Small intestine (tissue), 7 donors: ENCODE measurements at regions not wholly inside any gene's neighbourhood (a gene's known extent, or its start where the extent isn't known, plus 50 kb on each side); places are given as distances from the start of the nearest gene placed in this dataset.
"Not testable (repeated sequence)": the region's sequence is repeated elsewhere in the genome, so short reads cannot be mapped to it uniquely, and the experiment has no call there.

ENCODE experiments used
- DNase-seq, 2 donors: peaks; one replicate each; pipeline versions ENCODE4 v3.0.0 to v3.0.0-alpha.2; 2013
- FAIRE-seq: peaks from 2 replicates; lab custom pipeline; 2012; peaks lifted over from hg19 to GRCh38; lab: Jason Lieb, UNC
- H3K27ac ChIP-seq, 3 donors: one replicate each; pipeline ENCODE4 v1.5.1; 2013; ENCODE audit warnings: low read length in 2 of 3, mild to moderate bottlenecking in 2 of 3, control low read depth in 1 of 3, inconsistent platforms in 1 of 3, low read depth in 1 of 3, moderate library complexity in 1 of 3
- H3K27me3 ChIP-seq, 3 donors: one replicate each; pipeline ENCODE4 v1.6.1; 2013; ENCODE audit warnings: low read length in 3 of 3, inconsistent platforms in 1 of 3; ENCODE audit not compliant: control insufficient read depth in 3 of 3, insufficient read depth in 3 of 3
- H3K36me3 ChIP-seq, 3 donors: one replicate each; pipeline ENCODE4 v1.6.1; 2013; ENCODE audit warnings: low read length in 3 of 3, inconsistent platforms in 1 of 3, low read depth in 1 of 3, mild to moderate bottlenecking in 1 of 3, moderate library complexity in 1 of 3; ENCODE audit not compliant: control insufficient read depth in 3 of 3, insufficient read depth in 2 of 3
- H3K4me1 ChIP-seq, 3 donors: one replicate each; pipeline ENCODE4 v1.6.1; 2013; ENCODE audit warnings: low read length in 2 of 3, inconsistent platforms in 1 of 3, low read depth in 1 of 3, mild to moderate bottlenecking in 1 of 3, moderate library complexity in 1 of 3; ENCODE audit not compliant: control insufficient read depth in 3 of 3, insufficient read depth in 2 of 3
- H3K4me3 ChIP-seq, 3 donors: one replicate each; pipeline ENCODE4 v1.5.1; 2013; ENCODE audit warnings: low read length in 3 of 3, control low read depth in 1 of 3, inconsistent platforms in 1 of 3, low read depth in 1 of 3, mild to moderate bottlenecking in 1 of 3, moderate library complexity in 1 of 3
- H3K9me3 ChIP-seq, 2 donors: one replicate each; pipeline ENCODE4 v1.6.1; 2013; ENCODE audit warnings: low read depth in 1 of 2, low read length in 1 of 2; ENCODE audit not compliant: control insufficient read depth in 2 of 2, insufficient read depth in 1 of 2
- WGBS, 3 donors: extraction: QIAGEN DNeasy Blood & Tissue Kit; methylation state at CpG; one replicate each; pipeline ENCODE4 v1.1.7; 2013; 5-methylcytosine and 5-hydroxymethylcytosine counted together
- donor health status: healthy with polysubstance abuse.
- donor health status: control.
- donor health status: control.
- donor health status: Bipolar disorder and iron deficiency.
- donor health status: healthy.

- Histone ChIP-seq H3K27me3 (no peaks in the 10 kb centered on the region), H3K4me1 (no peaks in the 10 kb centered on the region), H3K27ac (no peak overlapping the region), H3K9me3 (peaks cover 0 to 7% of the 10 kb centered on the region in 2 donors), H3K36me3 (no peaks in the 10 kb centered on the region), H3K4me3 (no peak overlapping the region)
- FAIRE-seq, result no peak
- no peak for DNase-seq
- 85 to 89% (median 87%) methylated on average over 3 of the region's 3 CpGs for WGBS, 3 donors
Measured at GRCh38 chr4:138485498-138485897, 243.3 kb upstream of the SLC7A11 start.

DNA sequence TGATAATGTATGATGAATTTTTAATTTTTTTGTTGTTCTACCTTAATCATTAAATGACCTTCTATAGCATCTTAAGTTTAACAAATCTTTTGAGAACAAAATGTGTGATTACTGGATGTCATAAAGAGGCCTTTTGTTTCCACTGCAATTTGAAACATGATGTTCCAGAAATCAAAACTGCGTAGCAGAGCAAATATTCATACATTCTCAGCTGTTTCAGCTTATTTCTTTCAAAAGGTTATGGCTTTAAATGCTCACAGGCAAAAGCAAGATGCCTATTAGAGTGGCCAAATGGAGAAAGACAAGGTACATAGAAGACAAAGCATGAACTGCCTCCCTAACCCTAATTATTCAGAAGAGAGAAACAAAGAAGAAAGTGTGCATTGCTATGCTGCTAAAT, 233.0 kb upstream of the SLC7A11 start:
- no peak overlapping the region for H3K27ac ChIP-seq
- FAIRE-seq, result no peak

GRCh38 chr4:138473339-138473738, 231.2 kb upstream of the SLC7A11 start:
- no peaks in the 10 kb centered on the region for H3K9me3 ChIP-seq
- H3K27me3 ChIP-seq, result no peaks in the 10 kb centered on the region
- WGBS, 3 donors, result 84 to 92% (median 90%) methylated on average over 4 of the region's 4 CpGs
- H3K36me3 ChIP-seq, result no peaks in the 10 kb centered on the region
- H3K4me1 ChIP-seq, result no peaks in the 10 kb centered on the region
- no peak overlapping the region for H3K4me3 ChIP-seq
- no peak for DNase-seq
- no peak overlapping the region for H3K27ac ChIP-seq
- FAIRE-seq, result no peak

More for the DNA sequence above, 233.0 kb upstream of the SLC7A11 start:
- no peaks in the 10 kb centered on the region for H3K4me1 ChIP-seq
- H3K4me3 ChIP-seq, result no peak overlapping the region
- no peak for DNase-seq
- no peaks in the 10 kb centered on the region for H3K9me3 ChIP-seq
- H3K27me3 ChIP-seq, result no peaks in the 10 kb centered on the region
- WGBS, 3 donors, result 79 to 95% (median 87%) methylated on average over 1 of the region's 1 CpG
- no peaks in the 10 kb centered on the region for H3K36me3 ChIP-seq

GRCh38 chr4:138460477-138461414, 218.6 kb upstream of the SLC7A11 start:
- H3K4me1 ChIP-seq, result peaks cover 0 to 3% (median 0%) of the 10 kb centered on the region in 3 donors
- peak overlapping the region in 2 of 3 donors; percentile 54 to 61 for H3K27ac ChIP-seq
- no peak overlapping the region for H3K4me3 ChIP-seq
- no peaks in the 10 kb centered on the region for H3K36me3 ChIP-seq
- 15 to 57% (median 30%) methylated on average over 6 of the region's 6 CpGs for WGBS, 3 donors
- H3K27me3 ChIP-seq, result no peaks in the 10 kb centered on the region
- H3K9me3 ChIP-seq, result no peaks in the 10 kb centered on the region
- FAIRE-seq, result no peak
- DNase-seq, result peak; percentile 68 to 71

- FAIRE-seq (no peak), DNase-seq (no peak)
- no peak overlapping the region for H3K4me3 ChIP-seq
- no peak overlapping the region for H3K27ac ChIP-seq
- WGBS, 3 donors, result 89 to 93% (median 92%) methylated on average over 3 of the region's 3 CpGs
- no peaks in the 10 kb centered on the region for H3K27me3 ChIP-seq
- peaks cover 0 to 3% (median 0%) of the 10 kb centered on the region in 3 donors for H3K4me1 ChIP-seq
- H3K9me3 ChIP-seq, result no peaks in the 10 kb centered on the region
- no peaks in the 10 kb centered on the region for H3K36me3 ChIP-seq
Measured at GRCh38 chr4:138458751-138459150, 216.6 kb upstream of the SLC7A11 start.

DNA sequence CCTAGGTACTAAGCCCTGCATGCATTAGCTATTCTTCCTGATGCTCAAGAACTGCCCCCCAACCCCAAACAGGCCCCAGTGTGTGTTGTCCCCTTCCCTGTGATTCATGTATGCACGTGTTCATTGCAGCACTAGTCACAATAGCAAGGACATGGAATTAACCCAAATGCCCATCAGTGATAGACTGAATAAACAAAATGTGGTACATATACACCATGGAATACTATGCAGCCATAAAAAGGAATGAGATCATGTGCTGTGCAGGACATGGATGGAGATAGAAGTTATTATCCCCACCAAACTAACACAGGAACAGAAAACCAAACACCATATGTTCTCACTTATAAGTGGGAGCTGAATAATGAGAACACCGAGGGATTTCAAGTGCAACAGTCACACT, 214.2 kb upstream of the SLC7A11 start:
- H3K4me3 ChIP-seq, FAIRE-seq, H3K9me3 ChIP-seq, H3K27ac ChIP-seq, DNase-seq, H3K27me3 ChIP-seq, H3K36me3 ChIP-seq, H3K4me1 ChIP-seq: not testable (repeated sequence)
- 85 to 90% (median 88%) methylated on average over 2 of the region's 2 CpGs for whole genome bisulfite sequencing, 3 donors

DNA sequence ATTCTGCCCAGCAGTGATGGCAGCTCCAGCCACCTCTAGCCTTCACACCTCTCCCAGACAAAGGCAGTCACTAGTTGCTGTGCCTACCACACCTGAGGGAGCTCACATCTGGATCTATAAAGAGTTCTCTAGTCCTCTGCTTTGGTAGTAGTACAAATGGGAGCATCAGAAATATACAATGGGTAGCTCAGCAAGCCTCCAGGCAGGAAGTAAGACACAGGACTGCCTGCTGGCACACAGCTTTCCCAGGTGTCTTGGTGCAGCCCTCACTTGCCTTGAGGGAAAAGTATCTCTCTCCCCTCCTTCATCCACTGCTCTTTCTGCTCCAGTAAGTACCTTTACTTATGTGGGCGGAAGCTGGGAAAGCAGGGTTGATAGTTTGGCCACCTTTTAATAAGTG, 212.9 kb upstream of the SLC7A11 start:
- no peaks in the 10 kb centered on the region for H3K27me3 ChIP-seq
- WGBS, 3 donors, result 96 to 100% (median 97%) methylated on average over 1 of the region's 1 CpG
- H3K9me3 ChIP-seq, result no peaks in the 10 kb centered on the region
- H3K27ac ChIP-seq, result no peak overlapping the region
- H3K4me3 ChIP-seq, result no peak overlapping the region
- DNase-seq (no peak), FAIRE-seq (no peak)
- no peaks in the 10 kb centered on the region for H3K36me3 ChIP-seq
- no peaks in the 10 kb centered on the region for H3K4me1 ChIP-seq

DNA sequence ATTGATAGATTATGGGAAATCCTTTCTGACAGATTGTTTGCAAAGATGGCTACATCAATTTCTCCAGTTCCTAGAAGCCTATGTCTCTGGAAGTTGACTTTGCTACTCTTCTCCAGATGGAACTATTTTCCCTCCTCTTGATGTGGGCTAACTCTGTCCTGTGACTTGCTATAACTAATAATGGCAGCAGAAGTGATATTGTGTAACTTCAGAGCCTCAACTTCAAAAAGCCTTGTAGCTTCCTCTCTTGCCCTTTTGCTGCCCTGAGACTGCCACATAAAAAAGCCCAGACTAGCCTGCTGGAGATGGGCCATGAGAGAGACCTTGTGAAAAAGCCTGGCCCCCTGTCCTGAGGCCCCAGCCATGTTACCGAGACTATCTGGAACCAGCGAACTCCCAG, 210.7 kb upstream of the SLC7A11 start:
- H3K27ac ChIP-seq, result no peak overlapping the region
- no peak overlapping the region for H3K4me3 ChIP-seq
- WGBS, 3 donors, result 87 to 95% (median 92%) methylated on average over 2 of the region's 2 CpGs
- no peak for DNase-seq
- H3K4me1 ChIP-seq, result no peaks in the 10 kb centered on the region
- no peak for FAIRE-seq
- no peaks in the 10 kb centered on the region for H3K36me3 ChIP-seq
- H3K27me3 ChIP-seq, result no peaks in the 10 kb centered on the region
- no peaks in the 10 kb centered on the region for H3K9me3 ChIP-seq
